H1 (cell line): ENCODE measurements at regions not wholly inside any gene's neighbourhood (a gene's known extent, or its start where the extent isn't known, plus 50 kb on each side); places are given as distances from the start of the nearest gene placed in this dataset.

Experiments used
- CTCF ChIA-PET: fragments of 300-600 bp; sonication (Branson Sonifier 250); formaldehyde crosslinking; loops from one replicate; lab custom pipeline; 2021; ENCODE audit not compliant: partially characterized antibody; lab: Charles Lee
- POLR2A ChIA-PET: fragments of 300-600 bp; sonication (Branson Sonifier 250); formaldehyde crosslinking; loops from one replicate; lab custom pipeline; 2021; ENCODE audit warnings: inconsistent platforms; ENCODE audit not compliant: partially characterized antibody; lab: Charles Lee
- DNase-seq, 2 experiments: peaks; one replicate each; pipeline versions ENCODE4 v3.0.0 to v3.0.0-alpha.2; 2010 to 2022; ENCODE audit warnings: low spot score in 2 of 2, low read depth in 1 of 2, mixed read lengths in 1 of 2
- FAIRE-seq: peaks from 2 replicates; lab custom pipeline; 2011; peaks lifted over from hg19 to GRCh38; lab: Jason Lieb, UNC
- H2AFZ ChIP-seq: 2 replicates; pipeline ENCODE4 v1.8.1; 2012; ENCODE audit warnings: low read length, inconsistent platforms
- H2AK5ac ChIP-seq: 2 replicates; pipeline ENCODE4 v1.6.1; 2013; ENCODE audit warnings: low read depth, low read length
- H2BK120ac ChIP-seq: replicated peaks from 2 replicates; pipeline ENCODE3; 2013; ENCODE audit warnings: low read depth, low read length, inconsistent platforms
- H2BK12ac ChIP-seq: 2 replicates; pipeline ENCODE4 v1.6.1; 2013; ENCODE audit warnings: low read depth, low read length
- H2BK15ac ChIP-seq: 2 replicates; pipeline ENCODE4 v1.6.1; 2013; ENCODE audit warnings: low read length
- H2BK20ac ChIP-seq: 2 replicates; pipeline ENCODE4 v1.6.1; 2013; ENCODE audit warnings: low read length
- H2BK5ac ChIP-seq: 2 replicates; pipeline ENCODE4 v1.6.1; 2013; ENCODE audit warnings: low read depth, low read length
- H3K14ac ChIP-seq: 2 replicates; pipeline ENCODE4 v1.6.1; 2013; ENCODE audit warnings: inconsistent platforms; ENCODE audit not compliant: insufficient read length
- H3K18ac ChIP-seq: 2 replicates; pipeline ENCODE4 v1.6.1; 2013; ENCODE audit warnings: low read length; ENCODE audit errors: extremely low read depth
- H3K23ac ChIP-seq: 2 replicates; pipeline ENCODE4 v1.6.1; 2013; ENCODE audit warnings: inconsistent platforms; ENCODE audit not compliant: insufficient read length
- H3K23me2 ChIP-seq: 2 replicates; pipeline ENCODE4 v1.6.1; 2013; ENCODE audit warnings: low read depth, low read length
- H3K27ac ChIP-seq: 2 replicates; pipeline ENCODE4 v1.6.1; 2011; ENCODE audit warnings: low read depth, low read length, inconsistent platforms
- H3K27me3 ChIP-seq, 4 experiments: replicated peaks in 1 of 4; 1 replicate in 1 of 4; 2 replicates in 3 of 4; pipeline versions ENCODE4 v1.6.1 to v1.8.1; 2011 to 2013; ENCODE audit warnings: low read length in 3 of 4, mild to moderate bottlenecking in 3 of 4, inconsistent platforms in 2 of 4, mixed read lengths in 2 of 4, moderate library complexity in 1 of 4; ENCODE audit not compliant: control insufficient read depth in 3 of 4, insufficient read depth in 3 of 4; ENCODE audit errors: extremely low read depth in 1 of 4
- H3K36me3 ChIP-seq, 4 experiments: 2 replicates each; pipeline versions ENCODE4 v1.6.1 to v1.8.1; 2011 to 2013; ENCODE audit warnings: mild to moderate bottlenecking in 4 of 4, low read length in 3 of 4, moderate library complexity in 2 of 4, control low read depth in 1 of 4, inconsistent platforms in 1 of 4; ENCODE audit not compliant: insufficient read depth in 4 of 4, control insufficient read depth in 2 of 4
- H3K4ac ChIP-seq: replicated peaks from 2 replicates; pipeline ENCODE3; 2013; ENCODE audit warnings: low read length, low read depth, mixed read lengths, inconsistent platforms; ENCODE audit not compliant: insufficient read length
- H3K4me1 ChIP-seq, 4 experiments: replicated peaks in 1 of 4; 1 replicate in 1 of 4; 2 replicates in 3 of 4; pipeline versions ENCODE4 v1.6.1 to v1.8.1; 2011 to 2013; ENCODE audit warnings: low read length in 3 of 4, inconsistent platforms in 2 of 4, mixed read lengths in 1 of 4; ENCODE audit not compliant: insufficient read depth in 4 of 4, control insufficient read depth in 3 of 4
- H3K4me2 ChIP-seq, 2 experiments: 2 replicates each; pipeline versions ENCODE4 v1.6.1 to v1.8.1; 2011 to 2013; ENCODE audit warnings: low read depth in 2 of 2, low read length in 2 of 2, control low read depth in 1 of 2, inconsistent platforms in 1 of 2, mild to moderate bottlenecking in 1 of 2; ENCODE audit not compliant: insufficient read depth in 1 of 2
- H3K4me3 ChIP-seq, 4 experiments: fragments of 200-600, 300-600 bp in 1 of 4; sonication (generic), shearing (Covaris generic), sonication (Bioruptor Twin) in 1 of 4; 2 replicates each; pipeline versions ENCODE4 v1.5.1 to v1.8.1; 2011 to 2016; ENCODE audit warnings: low read length in 4 of 4, low read depth in 3 of 4, control low read depth in 2 of 4, inconsistent platforms in 2 of 4, mild to moderate bottlenecking in 2 of 4, mixed read lengths in 1 of 4, moderate library complexity in 1 of 4; ENCODE audit not compliant: insufficient read depth in 2 of 4; ENCODE audit errors: extremely low read depth in 1 of 4
- H3K56ac ChIP-seq: replicated peaks from 2 replicates; pipeline ENCODE3; 2013; ENCODE audit warnings: low read depth, mild to moderate bottlenecking, mixed read lengths, low read length, inconsistent platforms; ENCODE audit not compliant: insufficient read length
- H3K79me1 ChIP-seq: 2 replicates; pipeline ENCODE4 v1.6.1; 2013; ENCODE audit warnings: low read depth, low read length, control low read depth
- H3K79me2 ChIP-seq, 2 experiments: 2 replicates each; pipeline versions ENCODE4 v1.6.1 to v1.8.1; 2012 to 2013; ENCODE audit warnings: low read length in 2 of 2, mild to moderate bottlenecking in 2 of 2, inconsistent platforms in 1 of 2; ENCODE audit not compliant: insufficient read depth in 2 of 2, control insufficient read depth in 1 of 2
- H3K9ac ChIP-seq, 4 experiments: replicated peaks in 1 of 4; 1 replicate in 1 of 4; 2 replicates in 3 of 4; pipeline versions ENCODE4 v1.6.1 to v1.8.1; 2011 to 2013; ENCODE audit warnings: low read depth in 3 of 4, low read length in 3 of 4, control low read depth in 2 of 4, mild to moderate bottlenecking in 2 of 4, moderate library complexity in 2 of 4, inconsistent platforms in 1 of 4; ENCODE audit errors: extremely low read depth in 1 of 4
- H3K9me3 ChIP-seq, 2 experiments: 2 replicates each; pipeline versions ENCODE4 v1.6.1 to v1.8.1; 2012 to 2013; ENCODE audit warnings: mild to moderate bottlenecking in 2 of 2, moderate library complexity in 2 of 2, control low read depth in 1 of 2, inconsistent platforms in 1 of 2, low read depth in 1 of 2, low read length in 1 of 2, mixed read lengths in 1 of 2; ENCODE audit not compliant: insufficient read depth in 2 of 2
- H4K20me1 ChIP-seq, 2 experiments: replicated peaks in 1 of 2; 2 replicates each; pipeline versions ENCODE3 to v1.8.1; 2011 to 2013; ENCODE audit warnings: inconsistent platforms in 2 of 2, low read length in 2 of 2, mild to moderate bottlenecking in 1 of 2; ENCODE audit not compliant: insufficient read depth in 2 of 2, control insufficient read depth in 1 of 2
- H4K5ac ChIP-seq: 2 replicates; pipeline ENCODE4 v1.6.1; 2013; ENCODE audit warnings: low read length, low read depth, mixed read lengths, inconsistent platforms; ENCODE audit not compliant: insufficient read length
- H4K8ac ChIP-seq: 2 replicates; pipeline ENCODE4 v1.8.0; 2013; ENCODE audit warnings: mild to moderate bottlenecking, moderate library complexity, low read length, inconsistent platforms; ENCODE audit not compliant: insufficient read depth; ENCODE audit errors: extremely low read depth
- H4K91ac ChIP-seq: replicated peaks from 2 replicates; pipeline ENCODE3; 2013; ENCODE audit warnings: low read length, mixed read lengths, inconsistent platforms; ENCODE audit not compliant: insufficient read length
- CEBPB ChIP-seq: IDR thresholded peaks from 2 replicates; pipeline ENCODE4 v1.6.1; 2012; ENCODE audit warnings: low read depth, low read length
- CTCF ChIP-seq, 3 experiments: IDR thresholded peaks; 1 replicate in 2 of 3; 2 replicates in 1 of 3; pipeline versions ENCODE4 v1.5.1 to v1.6.1; 2011; ENCODE audit warnings: low read length in 3 of 3, mild to moderate bottlenecking in 3 of 3, inconsistent platforms in 2 of 3, low read depth in 1 of 3, moderate library complexity in 1 of 3; ENCODE audit not compliant: insufficient read depth in 1 of 3; ENCODE audit errors: control extremely low read depth in 1 of 3
- E2F6 ChIP-seq: IDR thresholded peaks from 2 replicates; pipeline ENCODE4 v1.6.1; 2012; ENCODE audit warnings: inconsistent platforms
- EZH2 ChIP-seq: fragments of 200-600 bp; sonication (generic); IDR thresholded peaks from 2 replicates; pipeline ENCODE4 v1.7.1; 2012; ENCODE audit warnings: low read depth, mild to moderate bottlenecking, moderate library complexity, low read length, inconsistent platforms; ENCODE audit not compliant: severe bottlenecking
- GTF2F1 ChIP-seq: IDR thresholded peaks from 2 replicates; pipeline ENCODE4 v1.6.1; 2012; ENCODE audit warnings: low read depth, low read length, improper control_type of control experiment, borderline replicate concordance
- KDM4A ChIP-seq: IDR thresholded peaks from one replicate; pipeline ENCODE4 v1.7.1; 2012; ENCODE audit warnings: low read depth, mild to moderate bottlenecking, moderate library complexity, low read length, inconsistent platforms; ENCODE audit not compliant: severe bottlenecking
- MAX ChIP-seq: IDR thresholded peaks from 2 replicates; pipeline ENCODE4 v1.6.1; 2012; ENCODE audit warnings: inconsistent platforms
- POLR2A ChIP-seq, 2 experiments: IDR thresholded peaks; 1 replicate in 1 of 2; 2 replicates in 1 of 2; pipeline ENCODE4 v1.6.1; 2011; ENCODE audit warnings: low read depth in 2 of 2, low read length in 2 of 2, mild to moderate bottlenecking in 2 of 2; ENCODE audit errors: control extremely low read depth in 1 of 2
- RFX5 ChIP-seq: IDR thresholded peaks from 2 replicates; pipeline ENCODE4 v1.6.1; 2011; ENCODE audit warnings: low read depth, low read length, improper control_type of control experiment, borderline replicate concordance
- RXRA ChIP-seq: IDR thresholded peaks from 2 replicates; pipeline ENCODE4 v1.6.1; 2011; ENCODE audit warnings: low read depth, mild to moderate bottlenecking, low read length, moderate library complexity; ENCODE audit not compliant: insufficient read depth
- SRF ChIP-seq: IDR thresholded peaks from 2 replicates; pipeline ENCODE4 v1.6.1; 2011; ENCODE audit warnings: mild to moderate bottlenecking, low read depth, low read length, moderate library complexity
- TEAD4 ChIP-seq: IDR thresholded peaks from 2 replicates; pipeline ENCODE4 v1.6.1; 2012; ENCODE audit warnings: low read depth, low read length, inconsistent platforms, mixed read lengths
- WGBS, 2 experiments: shearing (Covaris generic) in 1 of 2; methylation state at CpG; one replicate each; pipeline versions ENCODE4 v1.1.6 to v1.1.7; 2013 to 2015; ENCODE audit warnings: low lambda C conversion rate in 2 of 2, mixed read lengths in 2 of 2, inconsistent platforms in 1 of 2, low coverage in 1 of 2, missing lambda C conversion rate in 1 of 2; ENCODE audit not compliant: insufficient replicate concordance in 2 of 2, insufficient coverage in 1 of 2, insufficient read length in 1 of 2; ENCODE audit errors: extremely low coverage in 1 of 2, missing lambda C conversion rate in 1 of 2; 5-methylcytosine and 5-hydroxymethylcytosine counted together

DNA sequence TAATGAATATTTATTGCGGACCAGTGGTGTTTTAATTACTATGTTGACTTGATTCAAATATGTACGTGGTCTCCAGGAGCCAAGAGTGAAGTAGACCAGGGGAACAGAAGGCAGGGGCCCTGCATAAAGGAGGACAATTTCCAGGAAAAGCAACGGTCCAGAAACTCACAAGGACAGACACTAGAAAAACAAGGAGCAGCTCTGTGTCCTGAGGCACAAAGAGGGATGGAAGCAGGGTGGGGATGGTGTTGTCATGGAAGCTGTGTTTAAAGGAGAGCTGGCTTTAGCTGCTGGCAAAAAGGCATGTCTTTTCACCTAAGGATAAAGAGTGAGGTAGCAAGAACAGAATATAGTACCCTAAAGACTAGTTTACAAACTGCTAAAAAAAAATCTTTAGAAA is 254.1 kb upstream of the TENM3 start:
- peak overlapping the region; percentile 54; the same call in 1 of the 2 replicates for H2BK12ac ChIP-seq
- no peak overlapping the region for H4K5ac ChIP-seq
- H3K9ac ChIP-seq, result no peak overlapping the region
- no peak overlapping the region for H3K27ac ChIP-seq
- no peak overlapping the region for H3K23ac ChIP-seq
- no peak overlapping the region for H4K8ac ChIP-seq
- no peak overlapping the region for H2AFZ ChIP-seq
- no peak for FAIRE-seq
- H4K20me1 ChIP-seq, result no peaks in the 10 kb centered on the region
- H3K4ac ChIP-seq, result no peak overlapping the region
- no peak overlapping the region for H2AK5ac ChIP-seq
- no peaks in the 10 kb centered on the region for H3K79me2 ChIP-seq
- no peaks in the 10 kb centered on the region; a peak in 1 of 7 replicates for H3K4me1 ChIP-seq
- no peaks in the 10 kb centered on the region for H3K23me2 ChIP-seq
- no peak overlapping the region for H2BK5ac ChIP-seq
- DNase-seq, result no peak
- no peak overlapping the region for H2BK15ac ChIP-seq
- H3K18ac ChIP-seq, result no peak overlapping the region
- no peak overlapping the region for H4K91ac ChIP-seq
- ChIA-PET CTCF (interaction anchor here (0.8 to 1.4 kb wide), 2 partner anchors 9 to 100 kb away, joined by 3 read pairs; no protein-coding TSS in a partner anchor), POLR2A (no interaction called here)
- H3K9me3 ChIP-seq, result no peaks in the 10 kb centered on the region
- no peak overlapping the region for H3K56ac ChIP-seq
- no peak overlapping the region for H2BK120ac ChIP-seq
- H3K79me1 ChIP-seq, result no peaks in the 10 kb centered on the region
- no peak overlapping the region for H2BK20ac ChIP-seq
- 85% methylated on average over 3 of the region's 3 CpGs; no CpG with 5 or more reads in 1 of the 2 experiments for WGBS, 2 experiments
- no peak overlapping the region for H3K14ac ChIP-seq
- H3K4me3 ChIP-seq, result no peak overlapping the region
- H3K27me3 ChIP-seq, result no peaks in the 10 kb centered on the region; a peak in 1 of 7 replicates
- H3K4me2 ChIP-seq, result no peak overlapping the region
- H3K36me3 ChIP-seq, result no peaks in the 10 kb centered on the region
- TF ChIP-seq GTF2F1 (no peak), CEBPB (no peak), KDM4A (no peak), E2F6 (no peak), TEAD4 (no peak), POLR2A (IDR thresholded peaks at IDR 0.05; ENCODE audit: control extremely low read depth in 1 of 2, low read depth in 2 of 2, low read length in 2 of 2) (no peak), RFX5 (no peak), EZH2 (no peak), SRF (no peak), RXRA (no peak), CTCF (IDR thresholded peaks at IDR 0.05; ENCODE audit: control extremely low read depth in 1 of 3, insufficient read depth in 1 of 3, low read depth in 1 of 3, low read length in 3 of 3) (no peak), MAX (no peak)
